ENCODE measurements at regions not wholly inside any gene's neighbourhood (a gene's known extent, or its start where the extent isn't known, plus 50 kb on each side); places are given as distances from the start of the nearest gene placed in this dataset.

GRCh38 chr9:79477241-79477840 lies 94.4 kb upstream of the TLE4 start:
- intact Hi-C loops (cut with DNase I; ENCODE audit: low total_unique reads), result no loop called here
- H3K4me3 ChIP-seq, result no peak overlapping the region
- no peaks in the 10 kb centered on the region for H3K36me3 ChIP-seq (ENCODE audit: low read depth, missing control alignments)
- no peaks in the 10 kb centered on the region for H3K4me1 ChIP-seq
- no peaks in the 10 kb centered on the region for H3K27me3 ChIP-seq
- TF ChIP-seq POLR2A (IDR thresholded peaks at IDR 0.05) (no peak), CTCF (IDR thresholded peaks at IDR 0.05) (no peak)
- no peaks in the 10 kb centered on the region for H3K9me3 ChIP-seq
- no peak overlapping the region for H3K27ac ChIP-seq
- WGBS, 2 donors, result 91 to 97% methylated on average over 3 of the region's 3 CpGs
- DNase-seq, result no peak

GRCh38 chr9:79477955-79478771 lies 93.6 kb upstream of the TLE4 start:
- no peak overlapping the region for H3K27ac ChIP-seq
- H3K9me3 ChIP-seq, result no peaks in the 10 kb centered on the region
- WGBS, 2 donors, result 42 to 58% methylated on average over 5 of the region's 5 CpGs
- DNase-seq, result peak; percentile 62
- no peaks in the 10 kb centered on the region for H3K27me3 ChIP-seq
- no peak overlapping the region for H3K4me3 ChIP-seq
- TF ChIP-seq POLR2A (IDR thresholded peaks at IDR 0.05) (no peak), CTCF (IDR thresholded peaks at IDR 0.05) (peak in 2 of 3 experiments; percentile 38 to 43)
- H3K36me3 ChIP-seq (ENCODE audit: low read depth, missing control alignments), result no peaks in the 10 kb centered on the region
- H3K4me1 ChIP-seq, result no peaks in the 10 kb centered on the region
- intact Hi-C loops (cut with DNase I; ENCODE audit: low total_unique reads), result no loop called here

- intact Hi-C loops (cut with DNase I; ENCODE audit: low total_unique reads), result no loop called here
- H3K36me3 ChIP-seq (ENCODE audit: low read depth, missing control alignments), result no peaks in the 10 kb centered on the region
- no peaks in the 10 kb centered on the region for H3K9me3 ChIP-seq
- no peak for TF ChIP-seq CTCF (IDR thresholded peaks at IDR 0.05)
- no peak for TF ChIP-seq POLR2A (IDR thresholded peaks at IDR 0.05)
- H3K4me1 ChIP-seq, result no peaks in the 10 kb centered on the region
- no peak overlapping the region for H3K27ac ChIP-seq
- no peak overlapping the region for H3K4me3 ChIP-seq
- no peak for DNase-seq
- 54 to 81% methylated on average over 4 of the region's 4 CpGs for WGBS, 2 donors
- no peaks in the 10 kb centered on the region for H3K27me3 ChIP-seq
Observed at GRCh38 chr9:79480639-79481038, 91.1 kb upstream of the TLE4 start.

GRCh38 chr9:79481846-79482477 lies 89.8 kb upstream of the TLE4 start:
- DNase-seq, result no peak

More at GRCh38 chr9:79481846-79482477, 89.8 kb upstream of the TLE4 start:
- TF ChIP-seq POLR2A (IDR thresholded peaks at IDR 0.05) (no peak), CTCF (IDR thresholded peaks at IDR 0.05) (no peak)
- Histone ChIP-seq H3K27ac (no peak overlapping the region), H3K36me3 (ENCODE audit: low read depth, missing control alignments) (no peaks in the 10 kb centered on the region), H3K4me1 (no peaks in the 10 kb centered on the region), H3K9me3 (no peaks in the 10 kb centered on the region), H3K4me3 (no peak overlapping the region), H3K27me3 (no peaks in the 10 kb centered on the region)
- intact Hi-C loops (cut with DNase I; ENCODE audit: low total_unique reads), result no loop called here
- 87 to 91% methylated on average over 5 of the region's 5 CpGs for WGBS, 2 donors

All from testis (tissue), 2 donors.